ENCODE measurements at regions not wholly inside any gene's neighbourhood (a gene's known extent, or its start where the extent isn't known, plus 50 kb on each side); places are given as distances from the start of the nearest gene placed in this dataset.

DNA sequence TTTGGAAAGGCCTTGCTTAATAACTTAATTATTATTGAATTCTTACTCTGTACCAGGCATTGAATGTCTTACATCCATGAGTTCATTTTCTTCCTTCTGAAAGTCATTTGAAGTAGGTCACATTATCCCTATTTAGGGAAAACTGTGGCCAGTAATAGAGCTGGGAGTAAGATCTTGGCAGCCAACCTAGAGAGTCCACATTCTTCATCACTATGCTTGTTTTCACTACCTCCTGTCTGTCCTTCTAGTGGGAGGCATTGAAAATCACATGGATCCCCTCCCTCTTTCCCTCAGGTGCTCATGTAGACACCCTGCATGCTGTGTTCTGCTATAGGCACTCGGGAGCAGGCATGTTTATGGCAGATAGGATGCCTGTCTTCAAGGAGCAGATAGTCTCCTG lies 154.9 kb downstream of the EBLN2 start:
- intact Hi-C loops (cut with DNase I): no loop called here
- DNase-seq: no peak
- Histone ChIP-seq H3K9me3 (no peaks in the 10 kb centered on the region), H3K4me3 (no peak overlapping the region), H3K4me1 (peaks cover 0 to 13% (median 0%) of the 10 kb centered on the region in 12 donors), H3K27ac (no peak overlapping the region), H3K27me3 (no peaks in the 10 kb centered on the region), H3K36me3 (no peaks in the 10 kb centered on the region)
- TF ChIP-seq CTCF (IDR thresholded peaks at IDR 0.05): no peak
- TF ChIP-seq POLR2A (IDR thresholded peaks at IDR 0.05): no peak
- ATAC-seq: no peak
- 86 to 88% (median 87%) methylated on average over 1 of the region's 1 CpG for WGBS, 4 donors

DNA sequence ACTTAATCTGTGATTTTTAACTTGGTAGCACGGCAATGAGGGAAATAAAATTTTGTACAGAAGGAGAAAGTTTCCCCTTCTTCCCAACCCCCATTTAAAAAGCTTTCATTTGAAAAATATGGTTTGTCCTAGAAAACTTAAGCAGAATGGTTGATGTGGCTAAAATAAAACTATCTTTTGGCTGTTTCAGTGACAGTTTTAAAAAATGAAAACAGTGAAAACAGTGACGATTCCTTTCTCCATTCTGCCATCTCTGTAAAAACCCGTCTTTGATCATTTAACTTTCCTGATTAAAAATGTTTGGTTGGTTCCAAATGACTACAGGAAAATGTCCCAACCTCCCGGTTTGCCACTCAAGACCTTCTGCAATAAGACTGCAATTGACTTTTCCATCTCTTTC lies 160.7 kb downstream of the EBLN2 start:
- Histone ChIP-seq H3K27me3 (no peaks in the 10 kb centered on the region), H3K36me3 (no peaks in the 10 kb centered on the region), H3K9me3 (no peaks in the 10 kb centered on the region), H3K4me1 (no peaks in the 10 kb centered on the region), H3K27ac (no peak overlapping the region), H3K4me3 (no peak overlapping the region)
- WGBS, 4 donors: 72 to 78% (median 75%) methylated on average over 4 of the region's 4 CpGs
- TF ChIP-seq POLR2A (IDR thresholded peaks at IDR 0.05): no peak
- no peak for TF ChIP-seq CTCF (IDR thresholded peaks at IDR 0.05)
- intact Hi-C loops (cut with DNase I): no loop called here
- DNase-seq (no peak), ATAC-seq (no peak)

DNA sequence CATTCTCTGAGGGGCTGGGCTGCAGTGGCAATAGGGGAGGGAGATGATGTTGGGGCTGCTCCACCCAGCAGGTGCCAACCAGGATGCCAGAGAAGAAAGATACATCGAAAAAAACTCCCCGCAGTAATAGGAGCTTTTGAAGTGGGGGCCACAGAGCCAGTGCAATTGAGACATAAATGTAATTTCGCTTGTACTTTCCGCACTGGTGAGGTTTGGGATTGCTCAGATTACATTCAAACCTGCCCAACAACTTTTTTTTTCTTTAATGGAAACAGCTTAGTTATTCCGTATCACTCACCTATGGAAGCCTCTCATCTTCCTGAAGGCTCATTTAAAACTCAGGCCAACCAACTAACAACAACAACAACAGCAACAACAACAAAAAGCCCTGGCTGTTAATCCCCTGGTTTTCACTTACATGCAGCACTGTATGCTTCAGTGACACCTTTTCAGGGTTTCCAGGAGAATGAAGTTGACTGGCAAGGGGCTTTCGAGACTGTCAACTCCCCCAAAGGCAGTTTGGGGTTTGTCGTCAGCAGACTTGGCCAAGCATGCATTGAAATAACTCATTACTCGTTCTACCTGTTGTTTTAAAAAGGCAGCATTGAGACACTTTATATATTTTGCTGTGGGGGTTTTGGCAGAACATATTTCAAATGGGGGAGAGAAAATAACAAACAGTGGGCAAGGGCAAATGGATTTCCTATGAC lies 163.8 kb downstream of the EBLN2 start:
- WGBS, 4 donors: 84 to 88% (median 88%) methylated on average over 8 of the region's 8 CpGs
- DNase-seq: no peak
- TF ChIP-seq CTCF (IDR thresholded peaks at IDR 0.05) (no peak), POLR2A (IDR thresholded peaks at IDR 0.05) (no peak)
- Histone ChIP-seq H3K27ac (no peak overlapping the region), H3K4me3 (no peak overlapping the region), H3K27me3 (no peaks in the 10 kb centered on the region), H3K36me3 (no peaks in the 10 kb centered on the region), H3K9me3 (no peaks in the 10 kb centered on the region), H3K4me1 (no peaks in the 10 kb centered on the region)
- no peak for ATAC-seq
- intact Hi-C loops (cut with DNase I): no loop called here

GRCh38 chr3:73225991-73226390 lies 164.5 kb downstream of the EBLN2 start:
- WGBS, 4 donors: 44 to 67% (median 59%) methylated on average over 2 of the region's 2 CpGs
- Histone ChIP-seq H3K9me3 (no peaks in the 10 kb centered on the region), H3K27me3 (no peaks in the 10 kb centered on the region), H3K27ac (no peak overlapping the region), H3K36me3 (no peaks in the 10 kb centered on the region), H3K4me1 (no peaks in the 10 kb centered on the region), H3K4me3 (no peak overlapping the region)
- DNase-seq (no peak), ATAC-seq (no peak)
- TF ChIP-seq POLR2A (IDR thresholded peaks at IDR 0.05) (no peak), CTCF (IDR thresholded peaks at IDR 0.05) (no peak)
- intact Hi-C loops (cut with DNase I): no loop called here

Data from heart left ventricle (tissue), 16 donors.